B cell (primary cell): ENCODE measurements at regions not wholly inside any gene's neighbourhood (a gene's known extent, or its start where the extent isn't known, plus 50 kb on each side); places are given as distances from the start of the nearest gene placed in this dataset.

Source experiments
- ATAC-seq: fragments of 200-7000 bp; cut with Tn5 transposase; one replicate; pipeline ENCODE4 v1.10.0; 2021; ENCODE audit warnings: low read depth, mild to moderate bottlenecking, moderate number of reproducible peaks, moderate library complexity
- CTCF ChIA-PET: fragments of 350-600 bp; sonication (Branson Sonifier 250); formaldehyde crosslinking; loops from one replicate; lab custom pipeline; 2021; ENCODE audit warnings: antibody characterized with exemption, inconsistent platforms; lab: Charles Lee
- POLR2A ChIA-PET: fragments of 350-600 bp; sonication (Branson Sonifier 250); formaldehyde crosslinking; loops from one replicate; lab custom pipeline; 2021; ENCODE audit warnings: antibody characterized with exemption; lab: Charles Lee
- DNase-seq: peaks from one replicate; pipeline ENCODE4 v3.0.0; 2013
- H2AFZ ChIP-seq: 2 replicates; pipeline ENCODE4 v1.6.1; 2012; ENCODE audit warnings: mild to moderate bottlenecking, low read depth, low read length; ENCODE audit not compliant: insufficient read depth, poor library complexity, severe bottlenecking
- H3K27ac ChIP-seq, 2 donors: 1 replicate in 1 of 2; 2 replicates in 1 of 2; pipeline ENCODE4 v1.5.1; 2012 to 2013; ENCODE audit warnings: low read length in 2 of 2, mild to moderate bottlenecking in 2 of 2, moderate library complexity in 1 of 2
- H3K27me3 ChIP-seq, 4 experiments: fragments of 200-600 bp in 1 of 4; sonication (generic) in 1 of 4; replicated peaks in 1 of 4; 1 replicate in 2 of 4; 2 replicates in 2 of 4; pipeline versions ENCODE4 v1.6.1 to v1.7.0; 2013 to 2016; ENCODE audit warnings: low read length in 3 of 4, mild to moderate bottlenecking in 2 of 4, mixed read lengths in 1 of 4, moderate library complexity in 1 of 4; ENCODE audit not compliant: insufficient read depth in 4 of 4, control insufficient read depth in 3 of 4; ENCODE audit errors: control extremely low read depth in 1 of 4
- H3K36me3 ChIP-seq, 2 experiments: replicated peaks in 1 of 2; 1 replicate in 1 of 2; 2 replicates in 1 of 2; pipeline versions ENCODE4 v1.6.1 to v1.7.1; 2013; ENCODE audit warnings: low read length in 1 of 2; ENCODE audit not compliant: insufficient read depth in 2 of 2, control insufficient read depth in 1 of 2; ENCODE audit errors: control extremely low read depth in 1 of 2, extremely low read depth in 1 of 2
- H3K4me1 ChIP-seq, 2 donors: fragments of 200-600 bp in 1 of 2; sonication (generic) in 1 of 2; 1 replicate in 1 of 2; 2 replicates in 1 of 2; pipeline versions ENCODE4 v1.5.1 to v1.6.1; 2013 to 2017; ENCODE audit warnings: low read length in 2 of 2; ENCODE audit not compliant: control insufficient read depth in 2 of 2, insufficient read depth in 2 of 2
- H3K4me2 ChIP-seq: replicated peaks from 2 replicates; pipeline ENCODE3; 2012; ENCODE audit warnings: mild to moderate bottlenecking, low read depth, low read length; ENCODE audit not compliant: poor library complexity, severe bottlenecking
- H3K4me3 ChIP-seq, 5 experiments: fragments of 200-600 bp in 1 of 5; sonication (generic) in 1 of 5; 1 replicate in 3 of 5; 2 replicates in 2 of 5; pipeline versions ENCODE4 v1.5.1 to v1.7.0; 2011 to 2016; ENCODE audit warnings: low read length in 4 of 5, mild to moderate bottlenecking in 4 of 5, low read depth in 2 of 5, control low read depth in 1 of 5, moderate library complexity in 1 of 5; ENCODE audit not compliant: insufficient read depth in 1 of 5; ENCODE audit errors: control extremely low read depth in 1 of 5, extremely low read depth in 1 of 5
- H3K79me2 ChIP-seq: fragments of 200-600 bp; sonication (generic); one replicate; pipeline ENCODE4 v1.6.0; 2016; ENCODE audit warnings: low read length; ENCODE audit not compliant: control insufficient read depth, insufficient read depth
- H3K9ac ChIP-seq: fragments of 200-600 bp; sonication (generic); 2 replicates; pipeline ENCODE4 v1.6.1; 2017; ENCODE audit warnings: mild to moderate bottlenecking, low read length, moderate library complexity
- H3K9me3 ChIP-seq, 3 donors: one replicate each; pipeline versions ENCODE4 v1.6.1 to v1.7.1; 2013; ENCODE audit warnings: low read length in 2 of 3; ENCODE audit not compliant: control insufficient read depth in 2 of 3, insufficient read depth in 1 of 3; ENCODE audit errors: control extremely low read depth in 1 of 3
- H4K20me1 ChIP-seq: 2 replicates; pipeline ENCODE4 v1.6.0; 2012; ENCODE audit warnings: mild to moderate bottlenecking, low read length; ENCODE audit not compliant: insufficient read depth, control insufficient read depth, poor library complexity, severe bottlenecking
- H3K27ac Mint-ChIP-seq: one replicate; pipeline ENCODE4 v1.8.0; 2021; ENCODE audit warnings: mixed read lengths
- H3K27me3 Mint-ChIP-seq: one replicate; pipeline ENCODE4 v1.8.0; 2021; ENCODE audit warnings: mixed read lengths
- H3K4me1 Mint-ChIP-seq: one replicate; pipeline ENCODE4 v1.8.0; 2021; ENCODE audit warnings: mixed read lengths
- H3K4me3 Mint-ChIP-seq: one replicate; pipeline ENCODE4 v1.8.0; 2021; ENCODE audit warnings: mixed read lengths
- H3K9me3 Mint-ChIP-seq: one replicate; pipeline ENCODE4 v1.8.0; 2022; ENCODE audit warnings: mixed read lengths; ENCODE audit not compliant: insufficient read depth
- EZH2 ChIP-seq: IDR thresholded peaks from 2 replicates; pipeline ENCODE4 v1.6.1; 2012; ENCODE audit warnings: borderline replicate concordance, low read depth, mild to moderate bottlenecking, moderate library complexity, low read length; ENCODE audit not compliant: insufficient read depth, poor library complexity, severe bottlenecking
- WGBS: methylation state at CpG from one replicate; pipeline ENCODE4 v1.1.5; 2013; ENCODE audit warnings: missing lambda C conversion rate; ENCODE audit not compliant: insufficient coverage; 5-methylcytosine and 5-hydroxymethylcytosine counted together
- intact Hi-C: fragments of 100-400 bp; cut with micrococcal nuclease; formaldehyde crosslinking; loops from one replicate; pipeline ENCODE4 v1.10.0; 2022
- TF ChIP-seq, protein P1 (sequence below): fragments of 200-600 bp; IDR thresholded peaks from one replicate; pipeline ENCODE4 v1.8.0; 2022; ENCODE audit warnings: antibody characterized with exemption, mild to moderate bottlenecking

GRCh38 chr18:77984833-77985232 lies 735.2 kb downstream of the GALR1 start:
- H3K9me3 Mint-ChIP-seq = no peaks in the 10 kb centered on the region
- no peak for DNase-seq

DNA sequence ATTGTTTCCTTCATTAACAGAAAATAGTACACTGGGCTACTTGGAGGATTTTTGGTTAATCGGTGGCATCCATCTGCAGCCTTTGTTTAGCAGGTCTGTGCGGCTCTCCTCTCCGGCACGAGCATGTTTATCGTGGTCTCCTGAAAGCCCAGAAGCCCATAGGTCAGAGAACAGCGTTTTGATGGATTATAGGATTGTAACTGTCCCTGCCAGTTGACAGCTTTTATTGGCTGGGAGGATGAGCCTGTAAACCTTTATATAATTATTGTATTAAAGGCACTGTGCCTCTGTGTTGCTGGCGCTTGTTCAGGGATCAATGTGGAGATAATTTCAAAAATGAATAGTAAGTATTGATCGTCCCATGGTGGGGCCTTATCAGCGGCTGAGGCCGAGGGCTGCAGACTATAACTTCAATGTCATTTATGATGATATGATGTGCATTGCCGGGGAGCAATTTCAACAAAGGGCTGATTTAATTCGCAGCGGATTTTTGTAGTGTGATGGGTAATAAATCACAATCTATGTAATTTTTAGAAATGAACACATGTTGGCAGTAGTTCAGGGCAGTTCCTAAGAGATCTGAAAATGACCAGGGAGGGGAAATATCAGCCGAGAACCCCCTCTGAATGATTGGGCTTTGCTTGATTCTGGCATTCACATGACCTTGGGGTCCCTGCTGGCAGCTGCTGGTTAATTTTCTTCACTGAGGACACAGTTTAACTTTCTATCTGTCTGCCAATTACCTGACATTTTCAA lies 736.1 kb downstream of the GALR1 start:
- H3K9me3 ChIP-seq = peaks cover 0 to 9% (median 0%) of the 10 kb centered on the region in 3 donors
- POLR2A ChIA-PET = no interaction called here
- H3K27me3 Mint-ChIP-seq = no peaks in the 10 kb centered on the region
- TF ChIP-seq, protein P1, sequence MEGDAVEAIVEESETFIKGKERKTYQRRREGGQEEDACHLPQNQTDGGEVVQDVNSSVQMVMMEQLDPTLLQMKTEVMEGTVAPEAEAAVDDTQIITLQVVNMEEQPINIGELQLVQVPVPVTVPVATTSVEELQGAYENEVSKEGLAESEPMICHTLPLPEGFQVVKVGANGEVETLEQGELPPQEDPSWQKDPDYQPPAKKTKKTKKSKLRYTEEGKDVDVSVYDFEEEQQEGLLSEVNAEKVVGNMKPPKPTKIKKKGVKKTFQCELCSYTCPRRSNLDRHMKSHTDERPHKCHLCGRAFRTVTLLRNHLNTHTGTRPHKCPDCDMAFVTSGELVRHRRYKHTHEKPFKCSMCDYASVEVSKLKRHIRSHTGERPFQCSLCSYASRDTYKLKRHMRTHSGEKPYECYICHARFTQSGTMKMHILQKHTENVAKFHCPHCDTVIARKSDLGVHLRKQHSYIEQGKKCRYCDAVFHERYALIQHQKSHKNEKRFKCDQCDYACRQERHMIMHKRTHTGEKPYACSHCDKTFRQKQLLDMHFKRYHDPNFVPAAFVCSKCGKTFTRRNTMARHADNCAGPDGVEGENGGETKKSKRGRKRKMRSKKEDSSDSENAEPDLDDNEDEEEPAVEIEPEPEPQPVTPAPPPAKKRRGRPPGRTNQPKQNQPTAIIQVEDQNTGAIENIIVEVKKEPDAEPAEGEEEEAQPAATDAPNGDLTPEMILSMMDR = no peak
- TF ChIP-seq EZH2 = no peak
- no peaks in the 10 kb centered on the region for H4K20me1 ChIP-seq
- intact Hi-C loops = no loop called here
- no peaks in the 10 kb centered on the region for H3K27me3 ChIP-seq
- H3K9ac ChIP-seq = no peak overlapping the region
- no peak overlapping the region for H2AFZ ChIP-seq
- H3K4me1 ChIP-seq = no peaks in the 10 kb centered on the region
- H3K27ac Mint-ChIP-seq = no peak overlapping the region
- no peaks in the 10 kb centered on the region for H3K9me3 Mint-ChIP-seq
- H3K4me2 ChIP-seq = no peak overlapping the region
- CTCF ChIA-PET = no interaction called here
- no peak overlapping the region for H3K27ac ChIP-seq
- no peaks in the 10 kb centered on the region for H3K4me1 Mint-ChIP-seq
- H3K4me3 Mint-ChIP-seq = no peak overlapping the region
- DNase-seq (no peak), ATAC-seq (no peak)
- no peaks in the 10 kb centered on the region for H3K36me3 ChIP-seq
- H3K4me3 ChIP-seq = no peak overlapping the region
- no peaks in the 10 kb centered on the region for H3K79me2 ChIP-seq
- WGBS = 94% methylated on average over 12 of the region's 14 CpGs

More at GRCh38 chr18:77984833-77985232, 735.2 kb downstream of the GALR1 start:
- H3K4me1 ChIP-seq = no peaks in the 10 kb centered on the region
- no peaks in the 10 kb centered on the region for H3K36me3 ChIP-seq
- 97% methylated on average over 8 of the region's 8 CpGs for WGBS
- H3K27me3 ChIP-seq = no peaks in the 10 kb centered on the region
- no peak for ATAC-seq
- peaks cover 0 to 12% (median 2%) of the 10 kb centered on the region in 3 donors for H3K9me3 ChIP-seq
- H3K4me1 Mint-ChIP-seq = no peaks in the 10 kb centered on the region
- no peaks in the 10 kb centered on the region for H3K79me2 ChIP-seq
- intact Hi-C loops = no loop called here
- no peak overlapping the region for H3K9ac ChIP-seq
- H3K4me2 ChIP-seq = no peak overlapping the region
- no peak overlapping the region for H3K27ac Mint-ChIP-seq
- H3K4me3 ChIP-seq = no peak overlapping the region
- H4K20me1 ChIP-seq = no peaks in the 10 kb centered on the region
- no peak overlapping the region for H3K4me3 Mint-ChIP-seq
- POLR2A ChIA-PET = no interaction called here
- TF ChIP-seq, protein P1 = no peak
- TF ChIP-seq EZH2 = no peak
- CTCF ChIA-PET = no interaction called here
- H3K27me3 Mint-ChIP-seq = no peaks in the 10 kb centered on the region
- H3K27ac ChIP-seq = no peak overlapping the region
- no peak overlapping the region for H2AFZ ChIP-seq
